NCI-H526 treated with DMSO at 0.1 percent for 48 hours (cell line): ENCODE measurements at regions not wholly inside any gene's neighbourhood (a gene's known extent, or its start where the extent isn't known, plus 50 kb on each side); places are given as distances from the start of the nearest gene placed in this dataset.
"Not testable (repeated sequence)": the region's sequence is repeated elsewhere in the genome, so short reads cannot be mapped to it uniquely, and the experiment has no call there.

Experiments used
- DNase-seq: peaks from one replicate; lab custom pipeline; 2025; lab: John Stamatoyannopoulos, UW

DNA sequence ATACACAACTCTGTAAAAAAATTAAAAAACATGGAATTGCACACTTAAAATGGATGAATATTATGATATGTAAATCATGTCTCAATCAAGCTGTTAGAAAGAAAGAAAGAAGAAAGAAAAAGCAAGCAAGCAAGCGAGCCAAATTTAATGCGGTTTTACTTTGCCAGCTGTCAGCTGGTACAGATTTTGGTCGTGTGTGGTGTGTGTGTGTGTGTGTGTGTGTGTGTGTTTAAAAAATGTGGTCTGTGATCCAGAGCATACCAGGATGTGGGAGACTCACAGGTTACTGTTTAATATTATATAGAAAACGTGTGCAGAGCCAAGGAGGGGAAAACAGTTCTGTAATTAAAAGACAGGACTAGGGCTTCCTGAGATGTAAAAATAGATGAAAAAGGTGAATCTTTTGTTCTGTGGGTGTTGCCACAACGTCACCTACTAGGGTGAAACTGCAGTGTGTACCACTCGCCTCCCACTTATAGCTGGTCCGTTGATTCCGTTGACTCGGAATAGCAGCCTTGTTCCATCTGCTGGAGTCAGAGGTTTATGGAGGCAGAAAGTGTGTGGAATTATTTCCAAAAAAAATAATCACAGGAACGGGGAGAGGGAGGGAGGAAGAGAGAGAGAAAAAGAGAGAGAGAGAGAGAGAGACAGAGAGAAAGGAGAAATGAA lies 197.7 kb downstream of the BCAS1 start:
- DNase-seq: no peak

DNA sequence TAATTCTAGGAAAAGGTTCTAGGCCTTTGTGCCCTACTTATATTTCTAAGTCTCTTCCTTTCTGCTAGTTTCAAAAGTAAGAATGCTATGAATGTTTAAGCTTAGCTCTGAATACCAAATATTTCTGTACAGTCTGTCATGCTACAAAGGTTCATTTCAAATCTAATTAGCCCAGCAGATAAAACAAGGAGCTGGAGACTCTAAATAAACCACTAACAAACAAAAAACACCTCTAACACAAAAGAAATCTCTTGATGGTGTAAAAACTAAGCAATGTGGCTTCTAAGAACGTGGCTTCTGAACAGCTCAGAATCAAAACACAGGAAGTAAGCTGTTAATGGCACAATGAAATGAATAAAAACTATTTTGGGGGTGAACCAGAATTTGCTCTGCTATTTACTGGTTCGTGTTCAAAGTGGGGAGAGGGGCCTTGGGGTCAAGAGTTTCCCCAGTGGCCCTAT lies 198.3 kb downstream of the BCAS1 start:
- DNase-seq: no peak

DNA sequence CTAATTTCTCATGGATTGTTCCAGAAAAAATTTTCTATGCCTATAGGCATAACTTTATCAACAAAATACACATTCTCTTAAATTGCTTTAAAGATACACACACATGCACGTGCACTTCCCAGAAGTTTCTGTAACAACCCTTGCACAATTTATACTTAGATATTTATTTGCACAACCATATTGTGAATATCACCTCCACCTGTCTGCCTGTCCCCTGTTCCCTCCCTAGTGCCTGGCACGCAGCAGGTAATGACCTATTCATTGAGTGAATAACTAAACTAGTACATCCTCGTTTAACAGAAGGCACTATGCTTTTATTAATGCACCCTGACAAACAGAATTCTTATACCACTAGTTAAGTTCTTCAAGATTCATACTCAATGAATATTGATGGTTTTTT lies 198.9 kb downstream of the BCAS1 start:
- DNase-seq: no peak

DNA sequence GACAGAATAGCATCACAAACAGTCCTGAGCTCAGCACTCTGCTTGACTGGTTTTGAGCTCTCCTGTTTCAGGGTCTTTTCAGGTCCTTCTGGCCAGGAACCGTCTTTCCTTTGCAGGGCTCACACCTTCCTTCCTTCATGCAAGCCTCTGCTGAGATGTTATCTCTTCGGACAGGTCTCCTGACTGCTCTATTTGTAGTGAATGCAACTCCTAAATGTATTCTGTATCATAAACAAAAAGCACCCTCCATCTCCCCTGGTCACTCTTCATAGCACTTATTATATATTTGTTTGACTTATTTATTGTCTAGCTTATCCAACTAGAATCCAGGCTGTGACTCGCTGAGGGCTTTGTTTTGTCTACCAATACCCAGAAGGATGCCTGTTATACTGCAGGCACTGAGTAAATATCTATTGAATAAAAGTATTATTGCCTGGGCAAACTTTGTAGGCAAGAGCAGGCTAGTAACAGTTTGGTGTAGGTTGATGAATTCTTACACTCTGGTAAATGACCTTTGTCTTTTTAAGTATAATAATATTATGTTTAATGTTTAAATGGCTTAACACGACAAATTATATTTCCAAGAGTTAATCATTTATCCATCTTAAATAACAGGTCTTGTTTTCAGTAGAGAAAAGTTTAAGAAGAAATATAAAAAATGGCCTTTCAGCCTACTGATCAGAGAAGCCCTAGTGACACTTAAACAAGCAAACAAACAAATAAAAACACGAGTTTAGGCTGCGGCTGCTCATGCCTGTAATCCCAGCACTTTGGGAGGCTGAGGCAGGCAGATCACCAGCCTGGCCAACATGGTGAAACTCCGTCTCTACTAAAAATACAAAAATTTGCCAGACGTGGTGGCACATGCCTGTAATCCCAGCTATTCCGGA lies 199.7 kb downstream of the BCAS1 start:
- peak; percentile 48 for DNase-seq

DNA sequence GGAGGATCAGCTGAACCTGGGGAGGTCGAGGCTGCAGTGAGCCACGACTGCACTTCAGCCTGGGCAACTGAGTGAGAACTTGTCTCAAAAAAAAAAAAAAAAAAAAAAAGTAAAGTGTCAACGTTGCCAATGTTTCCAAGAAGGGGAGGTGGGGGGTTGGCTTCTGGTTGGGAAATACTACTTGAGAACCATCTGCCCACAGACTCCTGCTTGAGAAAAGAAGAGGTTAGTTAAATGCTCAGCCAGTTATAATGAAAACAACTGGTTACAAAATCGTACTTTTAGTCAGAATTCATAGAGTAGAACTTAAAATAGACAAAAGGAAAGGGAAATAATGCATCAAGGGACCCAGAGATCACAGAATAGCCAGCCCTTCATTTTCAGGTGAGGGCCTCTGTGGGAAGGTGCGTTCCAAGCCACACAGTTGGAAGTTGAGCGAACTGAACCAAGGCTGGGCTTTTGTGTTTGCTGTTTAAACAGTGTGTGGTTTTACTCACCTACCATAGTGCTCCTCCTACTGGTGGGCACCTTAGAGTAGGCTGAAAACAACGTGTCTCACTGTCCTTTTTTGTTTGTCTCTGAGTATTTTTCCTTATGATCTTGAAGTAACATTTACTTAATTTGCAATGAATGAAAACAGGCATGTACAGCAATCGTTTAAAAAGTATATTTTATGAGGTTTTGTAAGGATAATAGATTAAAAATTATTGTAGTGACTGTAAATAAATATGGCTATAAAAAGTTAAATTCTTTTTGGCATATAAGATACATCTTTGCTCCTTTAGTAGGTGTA lies 200.7 kb downstream of the BCAS1 start:
- peak; percentile 87 for DNase-seq

DNA sequence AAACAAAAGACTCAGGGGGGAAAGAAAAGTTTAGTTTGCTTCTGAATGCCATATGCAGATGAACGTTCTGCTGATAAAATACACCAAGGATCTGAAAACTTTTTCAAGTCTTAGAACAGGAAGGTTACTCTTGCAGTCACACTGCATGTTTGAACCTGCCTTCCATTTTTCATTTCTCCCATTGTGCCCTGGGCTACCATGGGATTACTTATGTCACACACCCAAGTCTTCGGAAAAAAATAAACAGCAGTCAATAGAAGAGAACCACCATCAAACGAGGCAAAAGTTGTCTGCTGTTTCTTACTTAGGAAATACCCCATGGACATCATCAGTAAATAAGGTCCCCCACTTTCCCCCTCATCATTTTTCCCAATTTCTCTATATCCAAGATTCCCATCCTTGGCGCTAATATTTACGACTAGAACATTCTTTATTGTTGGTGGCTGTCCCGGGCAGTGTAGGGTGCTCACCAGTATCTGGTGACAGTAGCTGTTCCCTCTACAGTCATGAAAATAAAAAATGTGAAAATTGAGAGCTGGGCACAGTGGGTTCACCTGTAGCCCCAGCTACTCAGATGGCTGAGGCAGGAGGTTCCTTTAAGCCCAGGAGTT lies 202.5 kb downstream of the BCAS1 start:
- no peak for DNase-seq

DNA sequence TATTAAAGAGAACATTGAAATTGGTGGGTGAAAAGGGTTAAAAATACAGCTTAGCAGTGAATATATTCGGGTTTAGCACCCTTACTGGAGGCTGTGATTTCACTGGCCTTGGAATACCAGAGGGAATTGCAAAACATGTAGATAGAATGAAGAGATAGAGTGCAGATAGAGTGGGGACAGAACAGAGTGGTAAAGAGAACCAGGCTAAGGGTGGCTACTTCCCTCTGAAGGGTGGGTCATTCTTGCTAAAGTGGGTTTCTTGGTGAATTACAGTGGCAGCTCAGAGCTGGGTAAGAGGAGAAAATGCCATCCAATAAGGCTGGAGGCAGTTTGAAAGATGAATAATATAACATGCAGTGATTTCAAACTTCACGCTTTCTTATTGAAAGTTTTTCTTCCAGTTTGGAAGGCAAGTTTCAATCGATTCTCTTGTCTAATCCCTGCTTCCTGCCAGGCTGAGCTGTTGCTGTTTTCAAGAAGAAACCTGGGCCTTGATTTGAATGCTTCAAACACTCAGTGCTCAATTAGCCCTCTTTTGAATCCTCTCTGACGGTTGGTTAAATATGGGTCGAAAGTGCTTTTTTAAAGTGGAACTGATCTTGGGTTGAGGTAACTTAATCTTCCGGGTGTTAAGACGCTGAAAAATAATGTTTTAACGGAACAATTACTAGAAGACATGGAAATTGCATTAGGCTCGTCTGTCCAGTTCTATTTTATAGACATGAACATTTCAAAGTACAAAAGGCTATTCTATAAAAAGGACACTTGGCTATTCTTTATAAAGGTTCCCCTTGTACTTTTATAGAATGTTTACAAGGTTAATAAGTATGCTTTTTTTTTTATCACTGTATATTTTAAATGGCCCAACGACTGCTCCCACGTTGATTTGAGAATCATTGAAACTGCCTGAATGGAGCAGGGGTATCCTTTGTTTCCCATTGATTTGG lies 203.3 kb downstream of the BCAS1 start:
- DNase-seq: peak; percentile 25

DNA sequence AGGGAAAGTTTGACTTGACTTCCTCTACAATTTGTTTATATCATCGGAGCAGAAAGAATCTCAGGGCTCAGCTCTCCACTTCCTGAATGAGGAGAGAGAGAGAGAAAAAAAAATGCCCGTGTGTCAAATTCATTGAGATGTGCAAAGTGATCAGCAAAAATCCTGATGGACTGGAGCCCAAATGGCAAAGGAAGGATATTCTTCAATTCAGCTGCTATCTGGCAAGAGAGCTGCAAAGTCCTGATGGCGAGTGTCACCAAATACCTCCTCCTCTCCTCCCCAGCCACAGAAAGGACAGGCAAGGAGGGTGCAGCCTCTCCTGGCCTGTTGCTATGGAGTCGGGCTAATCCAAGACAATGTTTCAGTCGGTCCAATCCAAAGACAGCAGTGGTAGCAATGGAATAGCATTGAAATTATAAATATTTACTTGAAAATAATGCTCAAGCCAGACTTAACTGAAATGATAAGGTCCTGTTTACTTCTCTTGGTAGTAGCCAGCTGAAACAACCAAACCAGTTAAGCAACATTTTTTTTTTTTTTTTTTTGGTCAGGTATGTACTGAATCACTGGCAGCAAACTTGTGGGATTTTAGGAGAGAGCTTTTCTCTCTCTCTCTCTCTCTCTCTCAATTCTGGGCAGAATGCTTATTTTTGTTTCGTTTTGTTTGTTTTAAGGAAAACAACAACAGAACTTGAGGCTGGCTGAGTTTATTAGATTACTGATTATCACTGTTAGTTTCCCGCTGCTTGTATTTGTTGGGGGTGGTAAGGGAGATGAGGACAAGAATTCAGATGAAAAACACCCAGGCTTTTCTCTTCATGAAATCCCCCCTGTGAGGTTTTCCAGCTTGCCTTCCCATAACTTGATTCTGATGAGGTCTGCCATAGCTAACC lies 204.2 kb downstream of the BCAS1 start:
- DNase-seq: peak; percentile 36

DNA sequence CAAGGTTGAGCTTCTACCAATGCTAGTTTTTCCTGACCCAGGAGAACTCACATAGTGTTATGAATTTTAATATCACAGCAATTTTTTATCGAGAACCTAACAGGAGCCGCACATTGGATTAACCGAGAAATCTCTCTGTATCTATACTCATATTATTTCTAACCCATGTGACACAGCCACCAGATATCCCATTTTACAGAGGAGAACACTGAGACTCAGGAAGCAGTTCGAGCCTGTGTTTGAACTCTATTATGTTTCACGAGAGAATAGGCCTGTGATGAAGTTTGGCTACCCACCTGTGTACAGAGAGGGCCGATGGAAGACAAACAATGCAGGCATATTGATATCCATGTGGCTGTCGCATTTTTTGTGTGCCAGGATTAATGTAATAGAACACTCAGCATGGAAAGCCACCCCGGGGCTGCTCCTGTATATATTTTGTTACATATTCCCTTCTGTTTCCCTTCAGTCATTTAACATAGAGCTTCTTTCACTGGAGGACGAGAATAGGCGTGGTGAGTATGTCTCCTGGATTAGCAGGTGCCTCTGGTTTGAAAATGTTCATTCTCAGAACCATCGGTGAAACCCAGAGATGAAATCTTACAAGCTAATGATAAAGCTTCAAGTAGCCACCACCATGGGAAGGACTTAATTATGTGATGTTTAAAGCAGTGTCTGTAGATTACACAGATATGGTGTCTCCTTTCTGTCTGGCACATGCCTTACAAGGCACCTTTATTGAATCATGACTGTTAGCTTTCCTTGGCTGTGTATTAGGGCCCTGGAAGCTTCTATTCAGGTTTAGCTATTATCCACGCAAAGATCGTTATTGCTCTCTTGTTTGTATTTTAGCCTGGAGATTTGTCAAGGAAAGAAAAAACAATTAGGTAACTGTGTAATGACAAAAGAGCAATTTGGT lies 205.4 kb downstream of the BCAS1 start:
- DNase-seq: not testable (repeated sequence)

DNA sequence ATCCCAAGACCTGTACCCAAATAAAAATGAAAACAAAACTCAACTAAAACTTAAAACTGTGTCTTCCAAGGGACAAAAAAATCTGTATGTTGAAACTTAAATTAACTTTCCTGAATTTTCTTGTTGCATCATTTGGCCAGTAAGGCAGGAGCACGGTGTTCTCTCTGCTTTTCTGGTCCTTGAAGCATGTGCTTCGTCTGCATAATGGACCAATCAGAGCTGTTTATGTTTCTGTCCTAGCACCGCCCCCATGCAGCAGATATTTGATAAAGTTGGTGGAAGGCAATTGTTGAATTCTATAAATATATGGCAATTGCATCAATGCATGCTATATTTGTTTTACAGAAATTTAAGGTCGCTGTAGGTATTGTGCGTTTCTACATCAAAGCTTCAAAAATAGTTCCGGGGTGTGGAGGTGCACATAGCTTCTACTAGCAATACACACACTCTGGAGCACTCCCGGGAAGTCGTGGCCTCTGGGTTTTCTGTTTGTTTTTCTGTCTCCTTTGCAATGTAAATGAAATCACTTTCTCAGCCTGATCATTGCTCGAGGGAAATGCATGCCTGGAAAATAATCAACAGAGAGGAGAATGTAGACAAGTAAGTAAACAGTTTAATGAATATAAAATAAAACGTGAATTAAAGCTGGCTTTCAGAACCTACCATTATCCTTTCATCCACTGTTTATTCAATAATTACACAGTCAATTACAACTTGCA lies 206.3 kb downstream of the BCAS1 start:
- peak; percentile 84 for DNase-seq

DNA sequence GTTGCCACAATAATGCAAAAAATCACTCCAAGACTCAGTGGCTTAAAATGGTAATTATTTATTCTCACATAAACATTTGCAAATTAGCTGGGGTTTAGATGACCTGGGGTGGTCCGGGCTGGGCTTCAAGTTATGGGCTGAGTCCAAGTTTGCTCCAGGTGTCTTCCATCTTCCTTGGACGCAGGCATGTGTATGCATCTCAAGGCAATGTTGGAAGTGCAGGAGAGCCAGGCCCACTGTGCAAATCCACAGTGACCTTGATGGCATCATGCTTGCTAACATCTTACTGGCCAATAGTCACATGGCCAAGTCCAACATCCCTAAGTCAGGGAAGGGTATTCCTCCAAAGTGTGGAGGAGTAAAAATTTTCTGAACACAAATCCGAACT lies 206.9 kb downstream of the BCAS1 start:
- DNase-seq: not testable (repeated sequence)

DNA sequence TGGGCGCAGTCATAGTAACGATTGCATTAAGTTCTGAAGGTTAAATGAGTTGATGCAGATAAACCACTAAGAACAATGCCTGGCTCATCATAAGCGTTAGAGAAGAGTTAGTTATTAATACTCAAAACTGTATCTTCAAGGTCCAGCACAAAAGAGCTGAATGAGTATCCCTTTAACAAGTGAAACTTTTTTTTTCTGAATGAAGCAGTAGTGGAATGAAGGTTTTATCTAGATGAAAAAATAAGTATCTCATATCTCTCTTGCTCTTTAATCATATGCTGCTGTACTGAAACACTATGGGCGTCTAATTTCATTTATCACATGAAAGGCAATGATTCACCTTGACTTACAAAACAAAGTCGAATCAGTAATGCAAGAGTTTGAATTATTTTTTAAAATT lies 207.4 kb downstream of the BCAS1 start:
- not testable (repeated sequence) for DNase-seq

DNA sequence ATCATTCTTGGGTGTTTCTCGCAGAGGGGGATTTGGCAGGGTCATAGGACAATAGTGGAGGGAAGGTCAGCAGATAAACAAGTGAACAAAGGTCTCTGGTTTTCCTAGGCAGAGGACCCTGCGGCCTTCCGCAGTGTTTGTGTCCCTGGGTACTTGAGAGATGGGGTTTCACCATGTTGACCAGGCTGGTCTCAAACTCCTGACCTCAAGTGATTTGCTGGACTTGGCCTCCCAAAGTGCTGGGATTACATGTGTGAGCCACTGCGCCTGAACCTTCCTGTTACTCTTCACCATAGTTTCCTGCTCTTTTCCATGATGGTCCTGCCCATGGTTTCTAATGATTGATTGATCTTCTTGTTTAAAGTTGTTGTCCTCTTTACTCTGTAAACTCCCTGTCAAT lies 207.9 kb downstream of the BCAS1 start:
- not testable (repeated sequence) for DNase-seq

DNA sequence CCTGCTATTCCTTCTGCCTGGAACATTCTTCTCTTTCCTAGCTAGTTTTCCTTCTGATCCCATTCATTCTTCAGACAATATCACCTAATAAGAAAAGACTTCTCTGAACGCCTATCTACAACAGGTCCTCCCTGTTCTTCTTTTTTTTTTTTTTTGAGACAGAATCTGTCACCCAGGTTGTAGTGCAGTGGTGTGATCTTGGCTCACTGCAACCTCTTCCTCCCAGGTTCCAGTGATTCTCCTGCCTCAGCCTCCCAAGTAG lies 208.3 kb downstream of the BCAS1 start:
- not testable (repeated sequence) for DNase-seq

DNA sequence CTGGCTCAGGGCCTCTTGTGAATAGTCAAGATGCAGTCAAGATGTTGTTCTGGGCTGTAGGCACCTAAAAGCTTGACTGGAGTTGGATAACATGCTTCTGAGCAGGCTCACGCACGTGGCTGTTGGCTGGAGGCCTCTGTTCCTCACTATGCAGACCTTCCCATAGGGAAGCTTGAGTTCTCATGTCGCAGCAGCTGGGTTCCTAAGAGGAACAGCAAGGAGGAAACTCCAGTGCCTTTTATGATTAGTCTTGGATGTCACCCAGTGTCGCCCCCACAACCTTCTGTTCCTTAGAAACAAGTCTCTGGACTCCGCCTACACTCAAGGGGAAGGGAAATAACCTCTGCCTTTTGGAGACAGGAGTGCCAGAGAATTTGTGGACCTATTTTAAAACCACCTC lies 210.7 kb downstream of the BCAS1 start:
- DNase-seq: no peak

DNA sequence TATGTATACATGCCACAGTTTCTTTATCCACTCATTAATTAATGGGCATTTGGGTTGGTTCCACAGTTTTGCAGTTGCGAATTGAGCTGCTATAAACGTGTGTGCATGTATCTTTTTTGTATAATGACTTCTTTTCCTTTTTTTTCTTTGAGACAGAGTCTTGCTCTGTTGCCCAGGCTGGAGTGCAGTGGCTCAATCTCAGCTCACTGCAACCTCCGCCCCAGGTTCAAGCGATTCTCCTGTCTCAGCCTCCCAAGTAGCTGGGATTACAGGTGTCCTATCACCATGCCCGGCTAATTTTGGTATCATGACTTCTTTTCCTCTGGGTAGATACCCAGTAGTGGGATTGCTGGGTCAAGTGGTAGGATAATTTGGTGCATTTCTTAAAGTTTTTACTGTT lies 211.4 kb downstream of the BCAS1 start:
- DNase-seq: not testable (repeated sequence)

DNA sequence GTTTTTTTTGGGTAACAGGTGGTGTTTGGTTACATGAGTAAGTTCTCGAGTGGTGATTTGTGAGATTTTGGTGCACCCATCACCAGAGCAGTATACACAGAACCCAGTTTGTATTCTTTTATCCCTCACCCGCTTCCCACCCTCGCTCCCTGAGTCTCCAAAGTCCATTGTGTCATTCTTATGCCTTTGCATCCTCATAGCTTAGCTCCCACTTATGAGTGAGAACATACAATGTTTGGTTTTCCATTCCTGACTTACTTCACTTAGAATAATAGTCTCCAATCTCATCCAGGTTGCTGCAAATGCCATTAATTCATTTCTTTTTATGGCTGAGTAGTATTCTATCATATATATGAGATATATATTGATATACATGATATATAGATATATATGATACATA lies 211.9 kb downstream of the BCAS1 start:
- DNase-seq: not testable (repeated sequence)

DNA sequence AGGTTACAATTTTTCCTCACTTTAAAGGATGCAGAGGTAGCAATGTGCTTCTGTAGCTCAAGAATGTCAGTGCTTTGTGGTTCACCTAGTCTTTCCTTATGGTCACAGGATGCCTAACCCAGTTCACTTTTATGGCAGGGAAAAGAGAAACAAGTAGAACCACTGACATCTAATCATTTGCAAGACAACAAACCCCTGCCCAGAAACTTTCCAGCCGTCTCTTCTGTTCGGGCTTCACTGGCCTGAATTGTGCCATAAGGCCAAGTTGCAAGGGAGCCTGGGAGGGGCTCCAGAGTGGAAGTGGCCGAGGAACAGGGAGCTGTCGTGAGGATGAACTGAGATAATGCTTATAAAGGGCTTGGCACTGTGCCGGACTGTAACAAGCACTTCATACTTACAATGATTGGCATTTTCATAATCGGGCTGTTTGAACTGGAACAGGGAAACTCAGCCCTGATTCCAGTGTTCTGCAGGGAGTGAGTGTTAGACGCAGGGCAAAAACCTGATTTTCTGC lies 212.6 kb downstream of the BCAS1 start:
- no peak for DNase-seq
